HCT116 (cell line): ENCODE measurements at regions not wholly inside any gene's neighbourhood (a gene's known extent, or its start where the extent isn't known, plus 50 kb on each side); places are given as distances from the start of the nearest gene placed in this dataset.

Experiments
- ATAC-seq: fragments of 200-7000 bp; cut with Tn5 transposase; 2 replicates; pipeline ENCODE4 v1.9.1; 2020; ENCODE audit warnings: mild to moderate bottlenecking, moderate library complexity
- BruUV-seq: library from RNA; stranded (reverse); fragments of 400-500 nt; replicated peaks from 2 replicates; lab custom pipeline; 2021; lab: Mats Ljungman, UMichigan
- CTCF ChIA-PET: fragments of 300-600 bp; sonication (Branson Sonifier 250); formaldehyde crosslinking; loops from one replicate; lab custom pipeline; 2021; ENCODE audit warnings: antibody characterized with exemption; lab: Charles Lee
- POLR2A ChIA-PET: fragments of 300-600, 350-600 bp; sonication (Branson Sonifier 250); formaldehyde crosslinking; loops from one replicate; lab custom pipeline; 2021; ENCODE audit warnings: antibody characterized with exemption; lab: Charles Lee
- RAD21 ChIA-PET, 2 experiments: fragments of 300-600 bp; sonication (Branson Sonifier 250); formaldehyde crosslinking; loops; one replicate each; lab custom pipeline; 2023; ENCODE audit warnings: low total read pairs in 2 of 2; ENCODE audit not compliant: uncharacterized antibody in 2 of 2, unreplicated experiment in 2 of 2, low non-redundant PET in 1 of 2; lab: Charles Lee
- DNase-seq: peaks from one replicate; pipeline ENCODE4 v3.0.0-alpha.2; 2010; ENCODE audit warnings: low read depth, low spot score
- H2AFZ ChIP-seq: fragments of 200-600 bp; shearing (Covaris generic), sonication (generic); 2 replicates; pipeline ENCODE4 v1.6.1; 2017; ENCODE audit warnings: low read depth, mixed run types, mixed read lengths, antibody characterized with exemption, low read length; ENCODE audit not compliant: poor library complexity, severe bottlenecking
- H3K27ac ChIP-seq: 2 replicates; pipeline ENCODE4 v1.5.1; 2012; ENCODE audit warnings: low read depth, low read length
- H3K27me3 ChIP-seq: fragments of 200-600 bp; sonication (generic); 2 replicates; pipeline ENCODE4 v1.6.1; 2016; ENCODE audit warnings: mixed run types, low read length, mixed read lengths; ENCODE audit not compliant: insufficient read depth
- H3K36me3 ChIP-seq, 2 experiments: fragments of 200-500 bp in 1 of 2; fragments of 200-600 bp in 1 of 2; sonication (Bioruptor generic) in 1 of 2; sonication (generic) in 1 of 2; 2 replicates each; pipeline versions ENCODE4 v1.5.1 to v1.6.1; 2014 to 2016; ENCODE audit warnings: low read length in 2 of 2, inconsistent platforms in 1 of 2, mixed read lengths in 1 of 2, mixed run types in 1 of 2; ENCODE audit not compliant: insufficient read depth in 2 of 2, control insufficient read depth in 1 of 2
- H3K4me1 ChIP-seq, 2 experiments: fragments of 200-600 bp in 1 of 2; sonication (generic) in 1 of 2; 2 replicates each; pipeline versions ENCODE4 v1.5.1 to v1.6.1; 2012 to 2017; ENCODE audit warnings: low read length in 2 of 2, inconsistent platforms in 1 of 2, mild to moderate bottlenecking in 1 of 2, mixed read lengths in 1 of 2, mixed run types in 1 of 2, moderate library complexity in 1 of 2; ENCODE audit not compliant: insufficient read depth in 2 of 2, control insufficient read depth in 1 of 2
- H3K4me2 ChIP-seq: fragments of 200-600 bp; sonication (generic); 2 replicates; pipeline ENCODE4 v1.6.1; 2017; ENCODE audit warnings: mixed run types, low read length, mixed read lengths
- H3K4me3 ChIP-seq, 2 experiments: fragments of 200-600 bp in 1 of 2; sonication (generic) in 1 of 2; replicated peaks in 1 of 2; 2 replicates each; pipeline ENCODE4 v1.5.1; 2011 to 2016; ENCODE audit warnings: low read length in 2 of 2, control low read depth in 1 of 2, low read depth in 1 of 2, mild to moderate bottlenecking in 1 of 2, mixed read lengths in 1 of 2, mixed run types in 1 of 2
- H3K79me2 ChIP-seq: fragments of 200-600 bp; sonication (generic); 2 replicates; pipeline ENCODE4 v1.6.1; 2017; ENCODE audit warnings: mild to moderate bottlenecking, mixed run types, low read length, moderate library complexity, mixed read lengths; ENCODE audit not compliant: insufficient read depth
- H3K9ac ChIP-seq: fragments of 200-600 bp; sonication (generic); 2 replicates; pipeline ENCODE4 v1.6.1; 2016; ENCODE audit warnings: low read length, mixed read lengths
- H3K9me2 ChIP-seq: fragments of 200-600 bp; sonication (generic), shearing (Covaris generic); 2 replicates; pipeline ENCODE4 v1.6.1; 2017; ENCODE audit warnings: mixed run types, mild to moderate bottlenecking, moderate library complexity; ENCODE audit not compliant: insufficient read depth
- H3K9me3 ChIP-seq, 2 experiments: fragments of 200-500 bp in 1 of 2; fragments of 200-600 bp in 1 of 2; sonication (Bioruptor generic) in 1 of 2; sonication (generic) in 1 of 2; 2 replicates each; pipeline ENCODE4 v1.6.1; 2014 to 2017; ENCODE audit warnings: low read length in 2 of 2, mixed read lengths in 2 of 2, inconsistent platforms in 1 of 2, low read depth in 1 of 2, mild to moderate bottlenecking in 1 of 2, mixed run types in 1 of 2, moderate library complexity in 1 of 2; ENCODE audit not compliant: control insufficient read depth in 1 of 2, insufficient read depth in 1 of 2
- H4K20me1 ChIP-seq: fragments of 200-600 bp; sonication (generic), shearing (Covaris generic); 2 replicates; pipeline ENCODE4 v1.6.1; 2017; ENCODE audit warnings: mixed run types, mild to moderate bottlenecking, moderate library complexity; ENCODE audit not compliant: insufficient read depth
- CEBPB ChIP-seq: IDR thresholded peaks from 2 replicates; pipeline ENCODE4 v1.6.1; 2012; ENCODE audit warnings: low read depth
- ELF1 ChIP-seq: IDR thresholded peaks from 2 replicates; pipeline ENCODE4 v1.6.1; 2012; ENCODE audit warnings: low read depth, borderline replicate concordance
- EZH2 ChIP-seq: fragments of 200-600 bp; sonication (generic); IDR thresholded peaks from 2 replicates; pipeline ENCODE4 v1.6.1; 2017; ENCODE audit warnings: antibody characterized with exemption, mixed run types
- EZH2phosphoT487 ChIP-seq: fragments of 200-600 bp; IDR thresholded peaks from 2 replicates; pipeline ENCODE4 v1.6.1; 2018; ENCODE audit warnings: antibody characterized with exemption, borderline replicate concordance
- FOSL1 ChIP-seq: IDR thresholded peaks from 2 replicates; pipeline ENCODE4 v1.6.1; 2012; ENCODE audit warnings: low read depth
- JUND ChIP-seq: IDR thresholded peaks from 2 replicates; pipeline ENCODE4 v1.6.1; 2012
- POLR2AphosphoS5 ChIP-seq: IDR thresholded peaks from 2 replicates; pipeline ENCODE4 v1.6.1; 2011; ENCODE audit warnings: mild to moderate bottlenecking, low read depth, low read length, moderate library complexity
- RAD21 ChIP-seq: IDR thresholded peaks from 2 replicates; pipeline ENCODE4 v1.6.1; 2012; ENCODE audit warnings: low read depth, mild to moderate bottlenecking
- SIN3A ChIP-seq: IDR thresholded peaks from 2 replicates; pipeline ENCODE4 v1.6.1; 2012; ENCODE audit warnings: low read depth
- SP1 ChIP-seq: IDR thresholded peaks from 2 replicates; pipeline ENCODE4 v1.6.1; 2012; ENCODE audit warnings: low read depth
- TCF7L2 ChIP-seq: IDR thresholded peaks from 2 replicates; pipeline ENCODE4 v1.7.0; 2011; ENCODE audit warnings: borderline replicate concordance, inconsistent platforms; ENCODE audit not compliant: insufficient read depth, insufficient read length; ENCODE audit errors: extremely low read depth
- YY1 ChIP-seq: IDR thresholded peaks from 2 replicates; pipeline ENCODE4 v1.6.1; 2011; ENCODE audit warnings: low read length, low read depth, moderate library complexity, mild to moderate bottlenecking; ENCODE audit not compliant: insufficient replicate concordance; ENCODE audit errors: extremely low read depth
- ZNF274 ChIP-seq: fragments of 200-500 bp; sonication (Bioruptor generic); IDR thresholded peaks from 2 replicates; pipeline ENCODE4 v1.6.1; 2014; ENCODE audit warnings: mild to moderate bottlenecking, low read depth, low read length, inconsistent platforms
- intact Hi-C: fragments of 100-400 bp; cut with micrococcal nuclease; formaldehyde crosslinking; loops from 2 replicates; pipeline ENCODE4 v1.10.0; 2022
- TF ChIP-seq, protein P1 (sequence below): IDR thresholded peaks from 2 replicates; pipeline ENCODE4 v1.6.1; 2012; ENCODE audit warnings: low read depth
- TF ChIP-seq, protein P2 (sequence below): IDR thresholded peaks from 2 replicates; pipeline ENCODE4 v1.6.1; 2012
- TF ChIP-seq, protein P3 (sequence below), 3 experiments: fragments of 200-600 bp in 1 of 3; sonication (generic) in 1 of 3; IDR thresholded peaks in 2 of 3; conservative IDR thresholded peaks in 1 of 3; 2 replicates each; pipeline ENCODE4 v1.5.1; 2012 to 2017; ENCODE audit warnings: low read depth in 2 of 3, low read length in 2 of 3, antibody characterized with exemption in 1 of 3, borderline replicate concordance in 1 of 3, control low read depth in 1 of 3, mild to moderate bottlenecking in 1 of 3, mixed read lengths in 1 of 3, mixed run types in 1 of 3, moderate library complexity in 1 of 3; ENCODE audit not compliant: insufficient read depth in 1 of 3
- TF ChIP-seq, protein P4 (sequence below): IDR thresholded peaks from 2 replicates; pipeline ENCODE4 v1.6.1; 2011; ENCODE audit warnings: mild to moderate bottlenecking, low read length, moderate library complexity; ENCODE audit not compliant: insufficient replicate concordance; ENCODE audit errors: extremely low read depth

DNA sequence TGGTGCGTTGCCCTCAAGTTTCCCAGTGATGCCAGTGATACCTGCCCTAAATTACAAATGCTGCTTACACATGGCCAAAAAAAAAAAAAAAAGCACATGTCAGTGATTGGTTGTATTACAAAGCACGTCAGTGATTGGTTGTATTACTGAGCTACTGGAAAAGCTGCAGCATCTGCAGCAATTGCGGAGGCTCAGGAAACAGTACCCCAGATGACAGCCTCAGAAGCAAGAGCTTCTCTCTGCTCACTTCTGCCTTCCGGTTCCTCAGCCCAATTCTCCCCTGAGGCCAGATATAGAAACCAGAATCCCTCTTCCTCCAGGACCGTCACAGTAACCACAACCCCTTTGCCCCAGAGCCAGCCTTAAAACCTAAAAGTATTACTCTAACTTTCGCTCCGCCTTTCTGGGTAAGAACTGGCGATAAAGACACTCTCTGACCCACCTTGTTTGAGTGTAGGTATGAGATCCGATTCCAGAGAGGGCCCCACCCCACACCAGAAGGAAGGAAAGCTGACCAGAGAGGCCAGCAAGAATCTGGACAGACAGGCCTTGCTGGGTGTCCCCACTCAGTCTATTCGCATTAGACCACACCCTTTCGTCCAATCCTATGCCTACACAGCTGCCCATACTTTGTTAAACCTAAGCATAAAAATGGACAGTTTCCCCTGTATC, 85.0 kb upstream of the SORBS2 start:
- H3K9me2 ChIP-seq: no peaks in the 10 kb centered on the region
- ATAC-seq: no peak
- H3K9ac ChIP-seq: no peak overlapping the region
- H3K9me3 ChIP-seq: no peaks in the 10 kb centered on the region
- H2AFZ ChIP-seq: no peak overlapping the region
- TF ChIP-seq EZH2phosphoT487 (no peak), SP1 (no peak), ELF1 (no peak), SIN3A (no peak), CEBPB (no peak), TCF7L2 (no peak), EZH2 (no peak), YY1 (no peak), FOSL1 (no peak), ZNF274 (no peak), RAD21 (no peak), POLR2AphosphoS5 (no peak), JUND (no peak)
- TF ChIP-seq, protein P1, sequence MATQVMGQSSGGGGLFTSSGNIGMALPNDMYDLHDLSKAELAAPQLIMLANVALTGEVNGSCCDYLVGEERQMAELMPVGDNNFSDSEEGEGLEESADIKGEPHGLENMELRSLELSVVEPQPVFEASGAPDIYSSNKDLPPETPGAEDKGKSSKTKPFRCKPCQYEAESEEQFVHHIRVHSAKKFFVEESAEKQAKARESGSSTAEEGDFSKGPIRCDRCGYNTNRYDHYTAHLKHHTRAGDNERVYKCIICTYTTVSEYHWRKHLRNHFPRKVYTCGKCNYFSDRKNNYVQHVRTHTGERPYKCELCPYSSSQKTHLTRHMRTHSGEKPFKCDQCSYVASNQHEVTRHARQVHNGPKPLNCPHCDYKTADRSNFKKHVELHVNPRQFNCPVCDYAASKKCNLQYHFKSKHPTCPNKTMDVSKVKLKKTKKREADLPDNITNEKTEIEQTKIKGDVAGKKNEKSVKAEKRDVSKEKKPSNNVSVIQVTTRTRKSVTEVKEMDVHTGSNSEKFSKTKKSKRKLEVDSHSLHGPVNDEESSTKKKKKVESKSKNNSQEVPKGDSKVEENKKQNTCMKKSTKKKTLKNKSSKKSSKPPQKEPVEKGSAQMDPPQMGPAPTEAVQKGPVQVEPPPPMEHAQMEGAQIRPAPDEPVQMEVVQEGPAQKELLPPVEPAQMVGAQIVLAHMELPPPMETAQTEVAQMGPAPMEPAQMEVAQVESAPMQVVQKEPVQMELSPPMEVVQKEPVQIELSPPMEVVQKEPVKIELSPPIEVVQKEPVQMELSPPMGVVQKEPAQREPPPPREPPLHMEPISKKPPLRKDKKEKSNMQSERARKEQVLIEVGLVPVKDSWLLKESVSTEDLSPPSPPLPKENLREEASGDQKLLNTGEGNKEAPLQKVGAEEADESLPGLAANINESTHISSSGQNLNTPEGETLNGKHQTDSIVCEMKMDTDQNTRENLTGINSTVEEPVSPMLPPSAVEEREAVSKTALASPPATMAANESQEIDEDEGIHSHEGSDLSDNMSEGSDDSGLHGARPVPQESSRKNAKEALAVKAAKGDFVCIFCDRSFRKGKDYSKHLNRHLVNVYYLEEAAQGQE: no peak
- TF ChIP-seq, protein P2, sequence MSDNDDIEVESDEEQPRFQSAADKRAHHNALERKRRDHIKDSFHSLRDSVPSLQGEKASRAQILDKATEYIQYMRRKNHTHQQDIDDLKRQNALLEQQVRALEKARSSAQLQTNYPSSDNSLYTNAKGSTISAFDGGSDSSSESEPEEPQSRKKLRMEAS: no peak
- TF ChIP-seq, protein P3, sequence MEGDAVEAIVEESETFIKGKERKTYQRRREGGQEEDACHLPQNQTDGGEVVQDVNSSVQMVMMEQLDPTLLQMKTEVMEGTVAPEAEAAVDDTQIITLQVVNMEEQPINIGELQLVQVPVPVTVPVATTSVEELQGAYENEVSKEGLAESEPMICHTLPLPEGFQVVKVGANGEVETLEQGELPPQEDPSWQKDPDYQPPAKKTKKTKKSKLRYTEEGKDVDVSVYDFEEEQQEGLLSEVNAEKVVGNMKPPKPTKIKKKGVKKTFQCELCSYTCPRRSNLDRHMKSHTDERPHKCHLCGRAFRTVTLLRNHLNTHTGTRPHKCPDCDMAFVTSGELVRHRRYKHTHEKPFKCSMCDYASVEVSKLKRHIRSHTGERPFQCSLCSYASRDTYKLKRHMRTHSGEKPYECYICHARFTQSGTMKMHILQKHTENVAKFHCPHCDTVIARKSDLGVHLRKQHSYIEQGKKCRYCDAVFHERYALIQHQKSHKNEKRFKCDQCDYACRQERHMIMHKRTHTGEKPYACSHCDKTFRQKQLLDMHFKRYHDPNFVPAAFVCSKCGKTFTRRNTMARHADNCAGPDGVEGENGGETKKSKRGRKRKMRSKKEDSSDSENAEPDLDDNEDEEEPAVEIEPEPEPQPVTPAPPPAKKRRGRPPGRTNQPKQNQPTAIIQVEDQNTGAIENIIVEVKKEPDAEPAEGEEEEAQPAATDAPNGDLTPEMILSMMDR (IDR thresholded peaks at IDR 0.05 in 2 of 3, conservative IDR thresholded peaks at IDR 0.05 in 1 of 3; ENCODE audit: borderline replicate concordance in 1 of 3, insufficient read depth in 1 of 3, low read depth in 2 of 3, low read length in 2 of 3): no peak
- TF ChIP-seq, protein P4, sequence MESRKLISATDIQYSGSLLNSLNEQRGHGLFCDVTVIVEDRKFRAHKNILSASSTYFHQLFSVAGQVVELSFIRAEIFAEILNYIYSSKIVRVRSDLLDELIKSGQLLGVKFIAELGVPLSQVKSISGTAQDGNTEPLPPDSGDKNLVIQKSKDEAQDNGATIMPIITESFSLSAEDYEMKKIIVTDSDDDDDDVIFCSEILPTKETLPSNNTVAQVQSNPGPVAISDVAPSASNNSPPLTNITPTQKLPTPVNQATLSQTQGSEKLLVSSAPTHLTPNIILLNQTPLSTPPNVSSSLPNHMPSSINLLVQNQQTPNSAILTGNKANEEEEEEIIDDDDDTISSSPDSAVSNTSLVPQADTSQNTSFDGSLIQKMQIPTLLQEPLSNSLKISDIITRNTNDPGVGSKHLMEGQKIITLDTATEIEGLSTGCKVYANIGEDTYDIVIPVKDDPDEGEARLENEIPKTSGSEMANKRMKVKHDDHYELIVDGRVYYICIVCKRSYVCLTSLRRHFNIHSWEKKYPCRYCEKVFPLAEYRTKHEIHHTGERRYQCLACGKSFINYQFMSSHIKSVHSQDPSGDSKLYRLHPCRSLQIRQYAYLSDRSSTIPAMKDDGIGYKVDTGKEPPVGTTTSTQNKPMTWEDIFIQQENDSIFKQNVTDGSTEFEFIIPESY: no peak
- H3K27me3 ChIP-seq: no peaks in the 10 kb centered on the region
- BruUV-seq: no TSS peak
- DNase-seq: no peak
- intact Hi-C loops: no loop called here
- H3K27ac ChIP-seq: no peak overlapping the region
- ChIA-PET RAD21 (no interaction called here), POLR2A (no interaction called here), CTCF (no interaction called here)
- no peaks in the 10 kb centered on the region for H4K20me1 ChIP-seq
- H3K4me2 ChIP-seq: no peak overlapping the region
- no peaks in the 10 kb centered on the region for H3K4me1 ChIP-seq
- H3K4me3 ChIP-seq: no peak overlapping the region
- no peaks in the 10 kb centered on the region for H3K36me3 ChIP-seq
- no peaks in the 10 kb centered on the region for H3K79me2 ChIP-seq
